Testis (tissue), 2 donors: ENCODE measurements at regions not wholly inside any gene's neighbourhood (a gene's known extent, or its start where the extent isn't known, plus 50 kb on each side); places are given as distances from the start of the nearest gene placed in this dataset.

Experiments used
- POLR2A ChIP-seq: fragments of 450-650 bp; IDR thresholded peaks from one replicate; pipeline ENCODE4 v1.6.1; 2017; ENCODE audit warnings: antibody characterized with exemption, mild to moderate bottlenecking, moderate library complexity
- TF ChIP-seq, protein P1 (sequence below), 3 experiments: fragments of 450-650 bp in 2 of 3; fragments of 200-600 bp in 1 of 3; sonication (generic) in 1 of 3; IDR thresholded peaks; one replicate each; pipeline ENCODE4 v1.5.1; 2016 to 2019; ENCODE audit warnings: antibody characterized with exemption in 3 of 3, mild to moderate bottlenecking in 2 of 3, moderate library complexity in 1 of 3

DNA sequence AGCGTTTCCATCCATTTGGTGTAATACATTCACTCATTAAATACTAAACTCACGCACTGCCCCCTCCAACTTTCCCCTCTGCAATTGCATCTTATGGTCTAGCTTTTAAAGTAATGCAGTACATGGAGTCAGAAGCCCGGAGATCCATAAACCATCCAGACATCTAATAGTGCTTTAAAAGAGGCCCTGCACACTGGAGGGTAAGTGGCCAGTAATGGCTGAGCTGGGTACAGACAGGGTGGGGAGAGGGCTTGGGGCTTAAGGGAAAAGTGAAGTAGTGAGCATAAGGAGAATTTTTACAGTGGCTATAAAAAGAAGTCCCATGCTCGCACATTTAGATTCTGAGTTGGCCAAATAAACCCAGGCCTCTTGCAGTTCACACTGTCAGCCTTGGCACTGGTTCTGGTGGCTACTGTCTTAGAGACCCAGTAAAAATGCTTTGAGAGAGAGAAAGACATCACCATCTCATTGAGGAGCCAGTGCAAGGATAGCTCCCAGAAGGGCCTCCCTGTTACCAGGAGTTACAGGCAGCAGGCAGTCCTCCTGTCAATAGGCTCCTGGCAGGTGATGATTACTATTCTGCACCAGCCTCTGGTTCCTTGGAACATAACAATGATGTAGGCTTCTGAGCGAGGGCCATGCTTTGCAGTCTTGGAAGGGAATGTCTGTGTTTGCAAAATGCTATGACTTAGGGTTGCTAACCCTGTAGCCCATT, 112.6 kb upstream of the NEO1 start:
- TF ChIP-seq, protein P1, sequence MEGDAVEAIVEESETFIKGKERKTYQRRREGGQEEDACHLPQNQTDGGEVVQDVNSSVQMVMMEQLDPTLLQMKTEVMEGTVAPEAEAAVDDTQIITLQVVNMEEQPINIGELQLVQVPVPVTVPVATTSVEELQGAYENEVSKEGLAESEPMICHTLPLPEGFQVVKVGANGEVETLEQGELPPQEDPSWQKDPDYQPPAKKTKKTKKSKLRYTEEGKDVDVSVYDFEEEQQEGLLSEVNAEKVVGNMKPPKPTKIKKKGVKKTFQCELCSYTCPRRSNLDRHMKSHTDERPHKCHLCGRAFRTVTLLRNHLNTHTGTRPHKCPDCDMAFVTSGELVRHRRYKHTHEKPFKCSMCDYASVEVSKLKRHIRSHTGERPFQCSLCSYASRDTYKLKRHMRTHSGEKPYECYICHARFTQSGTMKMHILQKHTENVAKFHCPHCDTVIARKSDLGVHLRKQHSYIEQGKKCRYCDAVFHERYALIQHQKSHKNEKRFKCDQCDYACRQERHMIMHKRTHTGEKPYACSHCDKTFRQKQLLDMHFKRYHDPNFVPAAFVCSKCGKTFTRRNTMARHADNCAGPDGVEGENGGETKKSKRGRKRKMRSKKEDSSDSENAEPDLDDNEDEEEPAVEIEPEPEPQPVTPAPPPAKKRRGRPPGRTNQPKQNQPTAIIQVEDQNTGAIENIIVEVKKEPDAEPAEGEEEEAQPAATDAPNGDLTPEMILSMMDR (IDR thresholded peaks at IDR 0.05) = no peak
- no peak for TF ChIP-seq POLR2A
